ENCODE measurements at regions not wholly inside any gene's neighbourhood (a gene's known extent, or its start where the extent isn't known, plus 50 kb on each side); places are given as distances from the start of the nearest gene placed in this dataset.

- TF ChIP-seq CTCF (IDR thresholded peaks at IDR 0.05) (no peak), EZH2 (IDR thresholded peaks at IDR 0.05) (no peak), EZH2phosphoT487 (IDR thresholded peaks at IDR 0.05) (no peak)
Measured at GRCh38 chr10:8144496-8144895, 90.0 kb downstream of the GATA3 start.

All from neural progenitor cell (in vitro differentiated cells).